Muscle layer of colon (tissue), 2 donors: ENCODE measurements at regions not wholly inside any gene's neighbourhood (a gene's known extent, or its start where the extent isn't known, plus 50 kb on each side); places are given as distances from the start of the nearest gene placed in this dataset.

ENCODE experiments used
- H3K27ac ChIP-seq: one replicate; pipeline ENCODE4 v1.7.0; 2013; ENCODE audit warnings: low read depth, mild to moderate bottlenecking, low read length, moderate library complexity
- H3K27me3 ChIP-seq, 2 donors: one replicate each; pipeline ENCODE4 v1.7.0; 2013; ENCODE audit warnings: low read length in 2 of 2, mild to moderate bottlenecking in 2 of 2; ENCODE audit not compliant: insufficient read depth in 2 of 2, control insufficient read depth in 1 of 2
- H3K36me3 ChIP-seq: one replicate; pipeline ENCODE4 v1.7.0; 2013; ENCODE audit warnings: mild to moderate bottlenecking, low read length; ENCODE audit not compliant: insufficient read depth
- H3K4me1 ChIP-seq: one replicate; pipeline ENCODE4 v1.7.0; 2013; ENCODE audit warnings: mild to moderate bottlenecking, low read length; ENCODE audit not compliant: insufficient read depth
- H3K4me3 ChIP-seq, 2 donors: one replicate each; pipeline ENCODE4 v1.7.0; 2013; ENCODE audit warnings: low read length in 2 of 2, low read depth in 1 of 2, mild to moderate bottlenecking in 1 of 2, moderate library complexity in 1 of 2
- H3K9ac ChIP-seq: one replicate; pipeline ENCODE4 v1.7.0; 2013; ENCODE audit warnings: low read length
- H3K9me3 ChIP-seq: one replicate; pipeline ENCODE4 v1.7.0; 2013; ENCODE audit warnings: mild to moderate bottlenecking, low read length
- donor health status: abdominal sarcoma.
- donor health status: Adenocarcinoma of cecum.

- no peak overlapping the region for H3K27ac ChIP-seq
- no peaks in the 10 kb centered on the region for H3K4me1 ChIP-seq
- no peaks in the 10 kb centered on the region for H3K36me3 ChIP-seq
- no peak overlapping the region for H3K4me3 ChIP-seq
- H3K9ac ChIP-seq, result no peak overlapping the region
- H3K27me3 ChIP-seq, result no peaks in the 10 kb centered on the region
- H3K9me3 ChIP-seq, result no peaks in the 10 kb centered on the region
Measured at GRCh38 chr7:57482-58255, 134.7 kb upstream of the FAM20C start.

DNA sequence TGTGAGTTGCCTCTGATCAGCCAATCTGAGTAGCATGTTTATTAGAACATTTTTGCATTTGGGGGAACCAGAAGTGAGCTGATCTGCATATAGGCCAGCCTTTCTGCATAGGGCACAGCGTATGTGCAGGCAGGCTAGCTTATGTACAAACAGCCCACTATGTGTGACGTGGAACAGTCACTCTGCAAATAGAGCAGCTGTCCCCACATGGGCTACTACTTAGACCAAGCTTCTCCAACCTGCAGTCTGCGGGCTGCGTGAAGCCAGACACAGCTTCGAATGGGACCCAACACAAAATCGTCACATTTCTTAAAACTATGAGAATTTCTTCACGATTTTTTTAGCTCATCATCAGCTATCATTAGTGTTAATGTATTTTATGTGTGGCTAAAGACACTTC, 134.1 kb upstream of the FAM20C start:
- Histone ChIP-seq H3K4me3 (no peak overlapping the region), H3K36me3 (no peaks in the 10 kb centered on the region), H3K4me1 (no peaks in the 10 kb centered on the region), H3K9me3 (no peaks in the 10 kb centered on the region), H3K9ac (no peak overlapping the region), H3K27ac (no peak overlapping the region), H3K27me3 (no peaks in the 10 kb centered on the region)

DNA sequence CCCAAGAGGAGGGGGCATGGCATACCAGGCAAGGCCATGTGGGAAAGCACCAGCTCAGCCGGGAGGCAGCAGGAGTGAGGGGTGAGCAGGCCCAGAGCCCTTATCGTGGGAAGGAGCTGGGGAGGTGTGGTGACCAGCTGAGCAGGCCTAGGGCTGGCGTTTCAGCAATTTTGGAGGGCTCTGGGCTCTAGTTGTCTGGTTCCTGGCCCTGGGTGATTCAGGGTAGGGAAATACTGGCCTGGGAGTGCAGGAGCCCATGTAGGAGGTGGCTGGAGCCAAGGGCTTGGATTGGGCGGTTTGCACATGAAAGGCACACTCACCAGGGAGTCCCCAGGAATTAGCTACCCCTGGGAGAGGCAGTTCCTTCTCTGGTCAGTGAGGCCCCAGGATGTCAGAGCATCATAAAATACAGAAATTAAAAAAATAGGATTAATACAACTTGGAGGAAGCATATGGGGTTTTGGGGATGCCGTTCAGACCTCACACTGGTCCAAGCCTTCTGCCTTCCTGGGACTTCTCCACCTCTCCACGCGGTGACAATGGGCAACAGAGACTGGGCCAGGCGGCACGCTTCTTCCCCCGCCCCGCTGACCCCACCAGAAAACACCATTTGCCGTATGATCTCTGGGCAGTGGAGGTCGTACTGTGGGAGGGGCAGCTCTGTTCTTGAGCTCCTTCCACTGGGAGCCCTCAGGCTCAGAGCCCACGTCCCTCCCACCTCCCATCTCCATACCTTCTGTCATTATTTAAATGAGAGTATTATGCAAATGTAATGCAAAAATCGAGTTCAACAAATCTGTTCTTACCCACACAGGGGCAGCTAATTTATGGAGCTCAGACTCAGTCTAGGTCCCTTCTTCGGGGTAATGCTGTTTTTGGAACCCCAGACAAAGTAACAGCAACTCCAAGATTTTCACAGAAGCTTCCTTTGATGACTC, 133.0 kb upstream of the FAM20C start:
- H3K9ac ChIP-seq, result no peak overlapping the region
- peaks cover 8% of the 10 kb centered on the region for H3K4me1 ChIP-seq
- no peak overlapping the region for H3K27ac ChIP-seq
- no peak overlapping the region for H3K4me3 ChIP-seq
- H3K9me3 ChIP-seq, result no peaks in the 10 kb centered on the region
- H3K36me3 ChIP-seq, result no peaks in the 10 kb centered on the region
- no peaks in the 10 kb centered on the region for H3K27me3 ChIP-seq

- Histone ChIP-seq H3K4me3 (no peak overlapping the region), H3K9ac (no peak overlapping the region), H3K27me3 (no peaks in the 10 kb centered on the region), H3K9me3 (no peaks in the 10 kb centered on the region), H3K4me1 (peaks cover 16% of the 10 kb centered on the region), H3K27ac (no peak overlapping the region), H3K36me3 (no peaks in the 10 kb centered on the region)
Measured at GRCh38 chr7:60017-60675, 132.2 kb upstream of the FAM20C start.

GRCh38 chr7:60706-61105, 131.7 kb upstream of the FAM20C start:
- H3K27ac ChIP-seq, result no peak overlapping the region

GRCh38 chr7:61111-61510, 131.3 kb upstream of the FAM20C start:
- Histone ChIP-seq H3K27ac (no peak overlapping the region), H3K9ac (no peak overlapping the region), H3K4me3 (no peak overlapping the region), H3K9me3 (no peaks in the 10 kb centered on the region), H3K4me1 (peaks cover 16% of the 10 kb centered on the region), H3K36me3 (no peaks in the 10 kb centered on the region), H3K27me3 (no peaks in the 10 kb centered on the region)

More at GRCh38 chr7:60706-61105, 131.7 kb upstream of the FAM20C start:
- no peaks in the 10 kb centered on the region for H3K36me3 ChIP-seq
- H3K4me1 ChIP-seq, result peaks cover 16% of the 10 kb centered on the region
- no peak overlapping the region for H3K9ac ChIP-seq
- H3K27me3 ChIP-seq, result no peaks in the 10 kb centered on the region
- H3K9me3 ChIP-seq, result no peaks in the 10 kb centered on the region
- no peak overlapping the region for H3K4me3 ChIP-seq

DNA sequence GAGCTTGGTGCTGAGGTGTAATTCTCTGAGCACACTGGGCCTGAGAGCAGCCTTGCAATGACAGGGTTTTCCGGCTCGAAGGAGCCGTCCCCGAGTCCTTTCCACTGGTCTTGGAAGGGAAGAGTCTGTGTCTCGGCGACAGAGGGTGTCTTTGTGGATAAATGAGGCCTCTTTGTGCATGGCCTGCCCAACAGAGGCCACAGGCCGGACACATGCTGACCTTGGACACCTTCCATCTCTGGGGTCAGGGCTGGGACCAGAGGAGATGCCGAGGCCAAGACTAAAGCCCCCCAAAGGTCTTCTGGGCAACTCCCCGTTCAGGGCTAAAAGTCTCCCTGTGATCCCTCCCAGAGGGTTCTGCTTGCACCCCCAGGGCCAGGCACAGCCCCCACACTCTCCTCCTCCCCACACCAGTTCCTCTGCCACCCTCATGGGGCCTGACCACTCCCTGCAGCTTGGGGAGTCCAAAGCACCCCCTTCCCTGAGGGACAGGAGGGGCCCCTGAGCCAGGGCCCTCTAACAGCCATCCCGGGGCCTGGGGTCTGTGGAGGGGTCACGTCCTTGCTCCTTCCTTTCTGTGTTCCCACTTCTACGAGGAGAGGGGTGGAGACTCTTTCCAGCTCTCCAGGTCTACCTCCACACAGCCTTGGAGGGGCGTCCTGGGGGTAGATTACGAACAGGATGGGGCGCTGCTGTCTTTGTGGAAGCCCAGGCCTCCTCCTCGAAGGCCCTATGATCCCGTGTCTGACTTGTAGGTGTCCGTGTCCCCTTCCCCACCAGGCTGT, 130.6 kb upstream of the FAM20C start:
- no peak overlapping the region for H3K4me3 ChIP-seq
- H3K36me3 ChIP-seq, result no peaks in the 10 kb centered on the region
- H3K9ac ChIP-seq, result no peak overlapping the region
- H3K4me1 ChIP-seq, result peaks cover 16% of the 10 kb centered on the region
- H3K27me3 ChIP-seq, result no peaks in the 10 kb centered on the region
- H3K27ac ChIP-seq, result no peak overlapping the region
- no peaks in the 10 kb centered on the region for H3K9me3 ChIP-seq

GRCh38 chr7:62361-63116, 129.8 kb upstream of the FAM20C start:
- no peak overlapping the region for H3K9ac ChIP-seq
- H3K4me1 ChIP-seq, result peaks cover 17% of the 10 kb centered on the region
- no peaks in the 10 kb centered on the region for H3K27me3 ChIP-seq
- H3K9me3 ChIP-seq, result no peaks in the 10 kb centered on the region
- no peak overlapping the region for H3K4me3 ChIP-seq
- H3K27ac ChIP-seq, result no peak overlapping the region
- H3K36me3 ChIP-seq, result no peaks in the 10 kb centered on the region

- Histone ChIP-seq H3K9ac (no peak overlapping the region), H3K36me3 (no peaks in the 10 kb centered on the region), H3K4me1 (peaks cover 22% of the 10 kb centered on the region), H3K27ac (no peak overlapping the region), H3K4me3 (no peak overlapping the region), H3K27me3 (no peaks in the 10 kb centered on the region), H3K9me3 (no peaks in the 10 kb centered on the region)
Measured at GRCh38 chr7:63117-63480, 129.3 kb upstream of the FAM20C start.

GRCh38 chr7:63521-64021, 128.8 kb upstream of the FAM20C start:
- no peaks in the 10 kb centered on the region for H3K9me3 ChIP-seq
- no peaks in the 10 kb centered on the region for H3K27me3 ChIP-seq
- no peak overlapping the region for H3K9ac ChIP-seq
- H3K36me3 ChIP-seq, result no peaks in the 10 kb centered on the region
- no peak overlapping the region for H3K27ac ChIP-seq
- H3K4me1 ChIP-seq, result peaks cover 27% of the 10 kb centered on the region
- H3K4me3 ChIP-seq, result no peak overlapping the region
